HEK293 (cell line): ENCODE measurements at regions not wholly inside any gene's neighbourhood (a gene's known extent, or its start where the extent isn't known, plus 50 kb on each side); places are given as distances from the start of the nearest gene placed in this dataset.

ENCODE experiments used
- CTCF ChIA-PET: fragments of 350-600 bp; formaldehyde crosslinking; extraction: SDS; loops from one replicate; lab custom pipeline; 2021; ENCODE audit warnings: antibody characterized with exemption; lab: Yijun Ruan, JAX
- POLR2A ChIA-PET: fragments of 300-600 bp; formaldehyde crosslinking; extraction: SDS; loops from one replicate; lab custom pipeline; 2020; ENCODE audit warnings: antibody characterized with exemption, inconsistent platforms; lab: Yijun Ruan, JAX
- H3K27ac ChIP-seq: fragments of 200-500 bp; sonication (Bioruptor generic); 2 replicates; pipeline ENCODE4 v1.5.1; 2014; ENCODE audit warnings: low read depth, low read length, control low read depth, inconsistent platforms; ENCODE audit errors: extremely low read depth
- H3K36me3 ChIP-seq, 2 experiments: fragments of 200-500 bp in 1 of 2; sonication (Bioruptor generic) in 1 of 2; 1 replicate in 1 of 2; 2 replicates in 1 of 2; pipeline ENCODE4 v1.5.1; 2014 to 2017; ENCODE audit warnings: inconsistent platforms in 2 of 2, low read length in 2 of 2; ENCODE audit not compliant: control insufficient read depth in 2 of 2, insufficient read depth in 1 of 2
- H3K4me1 ChIP-seq: fragments of 200-500 bp; sonication (Bioruptor generic); 2 replicates; pipeline ENCODE4 v1.5.1; 2014; ENCODE audit warnings: mild to moderate bottlenecking, low read length, inconsistent platforms; ENCODE audit not compliant: control insufficient read depth, insufficient read depth
- H3K4me3 ChIP-seq: 2 replicates; pipeline ENCODE4 v1.5.1; 2011; ENCODE audit warnings: low read depth, mild to moderate bottlenecking, control low read depth, low read length, moderate library complexity
- H3K9me3 ChIP-seq: fragments of 200-500 bp; sonication (Bioruptor generic); 2 replicates; pipeline ENCODE4 v1.5.1; 2014; ENCODE audit warnings: low read depth, low read length, inconsistent platforms; ENCODE audit not compliant: control insufficient read depth, insufficient read depth
- OSR2 ChIP-seq: fragments of 450-650 bp; formaldehyde crosslinking; IDR thresholded peaks from 2 replicates; pipeline ENCODE4 v1.5.1; 2016; ENCODE audit warnings: missing biosample characterization, missing genetic modification characterization
- PRDM6 ChIP-seq: fragments of 450-650 bp; formaldehyde crosslinking; IDR thresholded peaks from 2 replicates; pipeline ENCODE4 v1.5.1; 2017; ENCODE audit warnings: missing biosample characterization, missing genetic modification characterization
- REST ChIP-seq: fragments of 450-650 bp; formaldehyde crosslinking; IDR thresholded peaks from 2 replicates; pipeline ENCODE4 v1.5.1; 2016; ENCODE audit warnings: missing biosample characterization, missing genetic modification characterization
- SETDB1 ChIP-seq: IDR thresholded peaks from one replicate; pipeline ENCODE4 v1.6.1; 2017; ENCODE audit warnings: mild to moderate bottlenecking, low read length, moderate library complexity, mixed read lengths; ENCODE audit not compliant: insufficient read length
- TRIM28 ChIP-seq: IDR thresholded peaks from 2 replicates; pipeline ENCODE4 v1.6.1; 2011; ENCODE audit warnings: low read length, control low read depth, borderline replicate concordance
- ZBTB10 ChIP-seq: fragments of 450-650 bp; formaldehyde crosslinking; IDR thresholded peaks from 2 replicates; pipeline ENCODE4 v1.5.1; 2016; ENCODE audit warnings: missing biosample characterization, missing genetic modification characterization
- ZBTB20 ChIP-seq: fragments of 450-650 bp; formaldehyde crosslinking; IDR thresholded peaks from 2 replicates; pipeline ENCODE4 v1.5.1; 2016; ENCODE audit warnings: missing biosample characterization, missing genetic modification characterization
- ZNF18 ChIP-seq: fragments of 450-650 bp; formaldehyde crosslinking; IDR thresholded peaks from 2 replicates; pipeline ENCODE4 v1.5.1; 2016; ENCODE audit warnings: missing biosample characterization, missing genetic modification characterization
- ZNF324 ChIP-seq: fragments of 450-650 bp; formaldehyde crosslinking; IDR thresholded peaks from 2 replicates; pipeline ENCODE4 v1.5.1; 2016; ENCODE audit warnings: missing biosample characterization, missing genetic modification characterization
- ZNF394 ChIP-seq: fragments of 450-650 bp; formaldehyde crosslinking; IDR thresholded peaks from 2 replicates; pipeline ENCODE4 v1.5.1; 2016; ENCODE audit warnings: missing biosample characterization, missing genetic modification characterization, mild to moderate bottlenecking, moderate library complexity, borderline replicate concordance
- ZNF645 ChIP-seq: fragments of 450-650 bp; formaldehyde crosslinking; IDR thresholded peaks from 2 replicates; pipeline ENCODE4; 2016; ENCODE audit warnings: missing biosample characterization, missing genetic modification characterization
- ZNF747 ChIP-seq: fragments of 450-650 bp; formaldehyde crosslinking; IDR thresholded peaks from 2 replicates; pipeline ENCODE4 v1.5.1; 2016; ENCODE audit warnings: missing biosample characterization, missing genetic modification characterization
- ZNF785 ChIP-seq: fragments of 450-650 bp; formaldehyde crosslinking; IDR thresholded peaks from 2 replicates; pipeline ENCODE4 v1.5.1; 2016; ENCODE audit warnings: missing biosample characterization, missing genetic modification characterization
- ZNF830 ChIP-seq: fragments of 450-650 bp; IDR thresholded peaks from 2 replicates; pipeline ENCODE4 v1.5.0; 2018; ENCODE audit warnings: missing biosample characterization, missing genetic modification characterization, low read depth, mild to moderate bottlenecking, moderate library complexity
- ZNF837 ChIP-seq: fragments of 450-650 bp; formaldehyde crosslinking; IDR thresholded peaks from 2 replicates; pipeline ENCODE4 v1.5.1; 2016; ENCODE audit warnings: missing biosample characterization, missing genetic modification characterization
- ZSCAN5A ChIP-seq: fragments of 450-650 bp; formaldehyde crosslinking; IDR thresholded peaks from 2 replicates; pipeline ENCODE4 v1.5.1; 2016; ENCODE audit warnings: missing biosample characterization, missing genetic modification characterization

- no peak for TF ChIP-seq PRDM6 (tag by site-specific recombination)
- TF ChIP-seq ZNF837 (tag by site-specific recombination) = no peak
- no peak for TF ChIP-seq OSR2 (tag by site-specific recombination)
- no peak for TF ChIP-seq ZSCAN5A (tag by site-specific recombination)
- no peak for TF ChIP-seq ZNF394 (tag by site-specific recombination)
Observed at GRCh38 chr14:51784466-51784865, 75.9 kb upstream of the GNG2 start (continued).

GRCh38 chr14:51786227-51786626, 74.2 kb upstream of the GNG2 start:
- TF ChIP-seq TRIM28 (peak; percentile 26; the same call in 1 of the 2 replicates), SETDB1 (peak; percentile 74), ZNF785 (no peak)
- H3K36me3 ChIP-seq = no peaks in the 10 kb centered on the region
- no peaks in the 10 kb centered on the region for H3K9me3 ChIP-seq
- ChIA-PET POLR2A (no interaction called here), CTCF (no interaction called here)
- no peaks in the 10 kb centered on the region for H3K4me1 ChIP-seq
- no peak overlapping the region for H3K4me3 ChIP-seq
- H3K27ac ChIP-seq = no peak overlapping the region

GRCh38 chr14:51787352-51787751, 73.1 kb upstream of the GNG2 start:
- Histone ChIP-seq H3K4me1 (no peaks in the 10 kb centered on the region), H3K27ac (no peak overlapping the region), H3K4me3 (no peak overlapping the region), H3K9me3 (no peaks in the 10 kb centered on the region), H3K36me3 (no peaks in the 10 kb centered on the region)
- ChIA-PET CTCF (interaction anchor here (1.5 kb wide), 1 partner anchor 11 kb away, joined by 3 read pairs; no protein-coding TSS in a partner anchor), POLR2A (no interaction called here)
- TF ChIP-seq ZNF324 (tag by site-specific recombination) (no peak), ZBTB20 (tag by site-specific recombination) (no peak), ZNF830 (tag by site-specific recombination) (no peak), ZNF18 (tag by site-specific recombination) (no peak), ZNF747 (tag by site-specific recombination) (no peak), ZNF645 (no peak), ZBTB10 (tag by site-specific recombination) (no peak), REST (tag by site-specific recombination) (no peak)
